ENCODE measurements at regions not wholly inside any gene's neighbourhood (a gene's known extent, or its start where the extent isn't known, plus 50 kb on each side); places are given as distances from the start of the nearest gene placed in this dataset.

GRCh38 chr2:8538531-8538930 is 143.3 kb upstream of the ID2 start:
- H3K4me3 ChIP-seq (ENCODE audit: low read length in 2 of 2), result no peak overlapping the region
- no peaks in the 10 kb centered on the region for H3K9me3 ChIP-seq (ENCODE audit: control insufficient read depth in 2 of 2, low read length in 2 of 2)
- H3K9ac ChIP-seq (ENCODE audit: low read length in 2 of 2), result no peak overlapping the region
- H3K27ac ChIP-seq (ENCODE audit: low read length), result no peak overlapping the region
- H3K4me1 ChIP-seq (ENCODE audit: control insufficient read depth, insufficient read depth, low read length), result peaks cover 28% of the 10 kb centered on the region
- no peaks in the 10 kb centered on the region for H3K36me3 ChIP-seq (ENCODE audit: control insufficient read depth in 2 of 2, insufficient read depth in 2 of 2, low read length in 2 of 2)
- no peaks in the 10 kb centered on the region for H3K27me3 ChIP-seq (ENCODE audit: control insufficient read depth in 1 of 2, insufficient read depth in 2 of 2, low read length in 2 of 2)

GRCh38 chr2:8538931-8539621 is 142.8 kb upstream of the ID2 start:
- H3K27ac ChIP-seq (ENCODE audit: low read length), result no peak overlapping the region
- H3K4me3 ChIP-seq (ENCODE audit: low read length in 2 of 2), result no peak overlapping the region
- H3K36me3 ChIP-seq (ENCODE audit: control insufficient read depth in 2 of 2, insufficient read depth in 2 of 2, low read length in 2 of 2), result no peaks in the 10 kb centered on the region
- peaks cover 28% of the 10 kb centered on the region for H3K4me1 ChIP-seq (ENCODE audit: control insufficient read depth, insufficient read depth, low read length)
- H3K9me3 ChIP-seq (ENCODE audit: control insufficient read depth in 2 of 2, low read length in 2 of 2), result no peaks in the 10 kb centered on the region
- H3K27me3 ChIP-seq (ENCODE audit: control insufficient read depth in 1 of 2, insufficient read depth in 2 of 2, low read length in 2 of 2), result no peaks in the 10 kb centered on the region
- no peak overlapping the region for H3K9ac ChIP-seq (ENCODE audit: low read length in 2 of 2)

DNA sequence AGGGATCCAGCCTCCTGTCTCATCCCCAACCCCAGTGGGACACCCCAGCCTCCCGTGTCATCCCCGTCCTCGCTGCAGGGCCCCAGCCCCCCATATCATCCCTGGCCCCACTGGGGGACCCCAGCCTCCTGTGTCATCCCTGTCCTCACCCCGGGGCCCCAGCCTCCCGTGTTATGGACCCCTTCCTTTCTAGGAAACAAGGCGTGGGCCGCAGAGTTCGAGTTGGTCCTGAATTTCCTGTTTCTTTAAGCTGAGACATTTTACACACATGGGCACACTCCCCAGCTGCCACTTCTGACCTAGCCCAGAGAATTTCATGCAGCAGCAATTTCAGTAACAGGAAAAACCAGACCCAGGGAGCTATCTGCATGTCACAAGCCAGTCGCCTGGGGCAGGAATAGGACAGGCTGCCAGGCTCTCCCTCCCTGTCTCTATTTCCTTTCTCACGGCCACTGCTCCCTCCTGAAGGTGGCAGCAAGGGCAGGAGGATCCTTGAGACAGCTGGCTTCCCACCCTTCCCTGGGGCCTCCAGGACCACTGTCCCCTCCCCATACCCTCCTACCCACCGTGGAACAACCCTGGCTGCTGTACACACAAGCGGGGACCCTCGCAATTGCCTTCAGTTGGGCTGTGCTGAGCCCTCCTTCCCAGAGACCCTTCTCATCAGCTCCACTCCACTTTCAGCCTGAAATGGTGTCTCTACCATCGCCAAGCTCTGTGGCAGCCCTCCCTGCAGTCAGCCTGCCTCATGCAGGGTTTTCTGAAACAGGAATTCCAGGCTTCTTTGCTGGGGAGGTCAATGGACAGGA is 141.9 kb upstream of the ID2 start:
- H3K27me3 ChIP-seq (ENCODE audit: control insufficient read depth in 1 of 2, insufficient read depth in 2 of 2, low read length in 2 of 2), result no peaks in the 10 kb centered on the region
- no peak overlapping the region for H3K27ac ChIP-seq (ENCODE audit: low read length)
- peaks cover 29% of the 10 kb centered on the region for H3K4me1 ChIP-seq (ENCODE audit: control insufficient read depth, insufficient read depth, low read length)
- no peaks in the 10 kb centered on the region for H3K9me3 ChIP-seq (ENCODE audit: control insufficient read depth in 2 of 2, low read length in 2 of 2)
- no peaks in the 10 kb centered on the region for H3K36me3 ChIP-seq (ENCODE audit: control insufficient read depth in 2 of 2, insufficient read depth in 2 of 2, low read length in 2 of 2)
- no peak overlapping the region for H3K4me3 ChIP-seq (ENCODE audit: low read length in 2 of 2)
- no peak overlapping the region for H3K9ac ChIP-seq (ENCODE audit: low read length in 2 of 2)

DNA sequence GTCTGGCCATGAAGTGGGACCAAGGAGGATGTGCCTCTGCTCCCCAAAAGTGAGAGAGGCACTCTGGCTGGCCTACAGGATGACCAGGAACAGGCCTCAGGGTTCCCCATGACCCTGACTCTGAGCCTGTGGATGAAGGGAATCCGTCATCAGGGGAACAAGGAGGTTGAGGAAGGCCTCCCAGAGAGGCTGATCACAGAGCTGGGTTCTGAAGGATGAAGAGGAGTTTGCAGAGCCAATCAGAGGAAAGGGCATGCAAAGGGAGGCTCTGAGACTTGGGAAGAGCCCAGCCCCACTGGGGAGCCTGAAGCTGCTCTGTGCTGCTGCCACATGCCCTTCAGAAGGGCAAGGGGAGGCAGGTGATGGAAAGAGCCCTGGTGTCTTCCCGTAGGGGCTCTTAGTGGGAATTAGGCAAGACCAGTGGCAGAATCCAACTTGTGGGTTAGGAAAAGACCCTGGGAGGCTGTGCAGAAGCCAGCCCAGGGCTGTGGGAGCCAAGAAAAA is 141.3 kb upstream of the ID2 start:
- no peak overlapping the region for H3K4me3 ChIP-seq (ENCODE audit: low read length in 2 of 2)
- peaks cover 23% of the 10 kb centered on the region for H3K4me1 ChIP-seq (ENCODE audit: control insufficient read depth, insufficient read depth, low read length)
- no peaks in the 10 kb centered on the region for H3K27me3 ChIP-seq (ENCODE audit: control insufficient read depth in 1 of 2, insufficient read depth in 2 of 2, low read length in 2 of 2)
- H3K36me3 ChIP-seq (ENCODE audit: control insufficient read depth in 2 of 2, insufficient read depth in 2 of 2, low read length in 2 of 2), result no peaks in the 10 kb centered on the region
- H3K27ac ChIP-seq (ENCODE audit: low read length), result no peak overlapping the region
- H3K9me3 ChIP-seq (ENCODE audit: control insufficient read depth in 2 of 2, low read length in 2 of 2), result no peaks in the 10 kb centered on the region
- H3K9ac ChIP-seq (ENCODE audit: low read length in 2 of 2), result no peak overlapping the region

- H3K9ac ChIP-seq (ENCODE audit: low read length in 2 of 2), result no peak overlapping the region
- H3K27me3 ChIP-seq (ENCODE audit: control insufficient read depth in 1 of 2, insufficient read depth in 2 of 2, low read length in 2 of 2), result no peaks in the 10 kb centered on the region
- no peak overlapping the region for H3K4me3 ChIP-seq (ENCODE audit: low read length in 2 of 2)
- no peaks in the 10 kb centered on the region for H3K9me3 ChIP-seq (ENCODE audit: control insufficient read depth in 2 of 2, low read length in 2 of 2)
- no peaks in the 10 kb centered on the region for H3K36me3 ChIP-seq (ENCODE audit: control insufficient read depth in 2 of 2, insufficient read depth in 2 of 2, low read length in 2 of 2)
- no peak overlapping the region for H3K27ac ChIP-seq (ENCODE audit: low read length)
- peaks cover 17% of the 10 kb centered on the region for H3K4me1 ChIP-seq (ENCODE audit: control insufficient read depth, insufficient read depth, low read length)
Observed at GRCh38 chr2:8541223-8541622, 140.6 kb upstream of the ID2 start.

GRCh38 chr2:8541636-8542035 is 140.2 kb upstream of the ID2 start:
- no peak overlapping the region for H3K4me3 ChIP-seq (ENCODE audit: low read length in 2 of 2)
- H3K4me1 ChIP-seq (ENCODE audit: control insufficient read depth, insufficient read depth, low read length), result peaks cover 13% of the 10 kb centered on the region
- no peak overlapping the region for H3K27ac ChIP-seq (ENCODE audit: low read length)
- H3K9me3 ChIP-seq (ENCODE audit: control insufficient read depth in 2 of 2, low read length in 2 of 2), result no peaks in the 10 kb centered on the region
- no peaks in the 10 kb centered on the region for H3K36me3 ChIP-seq (ENCODE audit: control insufficient read depth in 2 of 2, insufficient read depth in 2 of 2, low read length in 2 of 2)
- no peaks in the 10 kb centered on the region for H3K27me3 ChIP-seq (ENCODE audit: control insufficient read depth in 1 of 2, insufficient read depth in 2 of 2, low read length in 2 of 2)
- H3K9ac ChIP-seq (ENCODE audit: low read length in 2 of 2), result no peak overlapping the region

DNA sequence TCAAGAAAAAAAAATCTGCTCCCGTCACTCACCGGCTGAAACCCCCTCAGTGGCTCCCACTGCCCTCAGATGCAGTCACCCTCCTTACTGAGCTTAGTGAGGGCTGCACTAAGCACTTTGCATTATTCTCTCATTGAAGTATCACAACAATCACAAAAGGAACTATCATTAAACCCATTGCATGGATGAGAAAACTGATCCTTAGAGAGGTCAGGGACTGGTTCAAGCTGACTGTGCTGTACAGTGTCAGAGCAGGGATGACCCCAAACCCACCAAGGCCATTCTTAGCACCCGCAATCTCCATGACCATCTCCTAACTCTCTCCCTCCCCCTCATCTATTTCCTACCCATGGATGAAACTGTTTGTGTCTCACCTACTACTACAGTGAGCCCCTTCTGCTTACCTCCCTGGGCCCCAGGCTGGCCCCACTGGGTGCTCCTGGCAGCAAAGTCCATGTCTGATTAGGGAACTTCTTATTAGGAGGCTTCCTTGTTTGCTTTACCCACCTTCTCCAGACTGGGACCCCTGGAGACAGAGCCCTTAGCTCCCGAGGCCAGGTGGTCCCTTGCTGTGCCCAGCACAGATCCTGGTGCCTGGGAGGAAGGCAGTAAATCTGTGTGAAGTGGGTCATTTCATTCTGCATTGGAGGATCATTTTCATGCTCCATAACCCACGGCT is 139.3 kb upstream of the ID2 start:
- peaks cover 7% of the 10 kb centered on the region for H3K4me1 ChIP-seq (ENCODE audit: control insufficient read depth, insufficient read depth, low read length)
- no peak overlapping the region for H3K4me3 ChIP-seq (ENCODE audit: low read length in 2 of 2)
- no peak overlapping the region for H3K27ac ChIP-seq (ENCODE audit: low read length)
- no peaks in the 10 kb centered on the region for H3K9me3 ChIP-seq (ENCODE audit: control insufficient read depth in 2 of 2, low read length in 2 of 2)
- no peaks in the 10 kb centered on the region for H3K36me3 ChIP-seq (ENCODE audit: control insufficient read depth in 2 of 2, insufficient read depth in 2 of 2, low read length in 2 of 2)
- H3K27me3 ChIP-seq (ENCODE audit: control insufficient read depth in 1 of 2, insufficient read depth in 2 of 2, low read length in 2 of 2), result no peaks in the 10 kb centered on the region
- no peak overlapping the region for H3K9ac ChIP-seq (ENCODE audit: low read length in 2 of 2)

- no peaks in the 10 kb centered on the region for H3K36me3 ChIP-seq (ENCODE audit: control insufficient read depth in 2 of 2, insufficient read depth in 2 of 2, low read length in 2 of 2)
- H3K9ac ChIP-seq (ENCODE audit: low read length in 2 of 2), result no peak overlapping the region
- H3K27me3 ChIP-seq (ENCODE audit: control insufficient read depth in 1 of 2, insufficient read depth in 2 of 2, low read length in 2 of 2), result no peaks in the 10 kb centered on the region
- no peaks in the 10 kb centered on the region for H3K9me3 ChIP-seq (ENCODE audit: control insufficient read depth in 2 of 2, low read length in 2 of 2)
- H3K4me1 ChIP-seq (ENCODE audit: control insufficient read depth, insufficient read depth, low read length), result peaks cover 7% of the 10 kb centered on the region
- H3K27ac ChIP-seq (ENCODE audit: low read length), result no peak overlapping the region
- H3K4me3 ChIP-seq (ENCODE audit: low read length in 2 of 2), result no peak overlapping the region
Observed at GRCh38 chr2:8543060-8543382, 138.8 kb upstream of the ID2 start.

DNA sequence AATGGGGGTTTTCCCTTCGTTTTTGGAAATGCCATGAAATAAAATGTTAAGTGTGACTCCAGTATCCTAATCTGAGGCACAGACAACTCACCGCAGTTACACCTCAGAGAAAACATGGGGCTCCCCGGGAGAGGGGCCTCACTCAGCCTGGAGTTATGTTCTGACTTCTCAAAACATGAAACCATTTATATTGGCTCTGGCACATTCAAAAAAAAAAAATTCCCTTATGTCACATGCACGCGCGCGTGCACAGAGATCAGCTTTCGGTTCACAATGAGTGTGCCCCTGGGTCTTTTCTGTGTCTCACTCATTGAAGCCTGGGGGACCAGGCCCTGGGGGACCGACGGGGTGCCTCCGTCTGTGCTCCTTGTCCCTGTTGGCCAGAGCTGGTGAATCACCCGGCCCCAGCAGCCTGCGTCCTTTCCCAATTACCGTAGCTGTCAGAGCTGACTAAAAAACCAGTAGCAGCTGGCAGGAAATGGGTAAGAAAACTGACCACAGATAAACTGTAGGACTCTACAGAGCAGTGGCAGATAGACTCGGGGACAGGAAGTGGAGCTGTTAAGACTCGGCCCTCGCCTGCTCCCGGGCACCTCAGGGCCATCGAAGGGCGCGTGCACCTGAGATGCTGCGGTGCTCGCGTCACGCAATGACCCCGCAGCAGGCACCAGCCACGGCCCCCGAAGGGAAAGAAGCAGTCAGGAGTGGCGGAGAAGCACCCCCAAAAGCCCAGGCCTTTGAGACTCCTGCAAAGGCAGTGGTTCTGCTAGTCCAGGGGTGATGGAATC is 138.3 kb upstream of the ID2 start:
- no peak overlapping the region for H3K4me3 ChIP-seq (ENCODE audit: low read length in 2 of 2)
- H3K27ac ChIP-seq (ENCODE audit: low read length), result no peak overlapping the region
- H3K27me3 ChIP-seq (ENCODE audit: control insufficient read depth in 1 of 2, insufficient read depth in 2 of 2, low read length in 2 of 2), result no peaks in the 10 kb centered on the region
- H3K9ac ChIP-seq (ENCODE audit: low read length in 2 of 2), result no peak overlapping the region
- H3K4me1 ChIP-seq (ENCODE audit: control insufficient read depth, insufficient read depth, low read length), result peaks cover 7% of the 10 kb centered on the region
- H3K9me3 ChIP-seq (ENCODE audit: control insufficient read depth in 2 of 2, low read length in 2 of 2), result no peaks in the 10 kb centered on the region
- no peaks in the 10 kb centered on the region for H3K36me3 ChIP-seq (ENCODE audit: control insufficient read depth in 2 of 2, insufficient read depth in 2 of 2, low read length in 2 of 2)

- H3K4me1 ChIP-seq (ENCODE audit: control insufficient read depth, insufficient read depth, low read length), result peaks cover 3% of the 10 kb centered on the region
- H3K27ac ChIP-seq (ENCODE audit: low read length), result no peak overlapping the region
- no peak overlapping the region for H3K4me3 ChIP-seq (ENCODE audit: low read length in 2 of 2)
- H3K27me3 ChIP-seq (ENCODE audit: control insufficient read depth in 1 of 2, insufficient read depth in 2 of 2, low read length in 2 of 2), result no peaks in the 10 kb centered on the region
- no peak overlapping the region for H3K9ac ChIP-seq (ENCODE audit: low read length in 2 of 2)
- H3K36me3 ChIP-seq (ENCODE audit: control insufficient read depth in 2 of 2, insufficient read depth in 2 of 2, low read length in 2 of 2), result no peaks in the 10 kb centered on the region
- H3K9me3 ChIP-seq (ENCODE audit: control insufficient read depth in 2 of 2, low read length in 2 of 2), result no peaks in the 10 kb centered on the region
Observed at GRCh38 chr2:8544171-8544785, 137.6 kb upstream of the ID2 start.

All from stomach smooth muscle (tissue), 2 donors.